H1 (cell line): ENCODE measurements at regions not wholly inside any gene's neighbourhood (a gene's known extent, or its start where the extent isn't known, plus 50 kb on each side); places are given as distances from the start of the nearest gene placed in this dataset.

ENCODE experiments used
- FOSL1 ChIP-seq: IDR thresholded peaks from 2 replicates; pipeline ENCODE4 v1.6.1; 2011; ENCODE audit warnings: mild to moderate bottlenecking, low read depth, low read length, moderate library complexity; ENCODE audit not compliant: insufficient read depth
- GABPA ChIP-seq: IDR thresholded peaks from 2 replicates; pipeline ENCODE4 v1.6.1; 2011; ENCODE audit warnings: mild to moderate bottlenecking, low read length, moderate library complexity, borderline replicate concordance; ENCODE audit not compliant: insufficient read depth
- KDM1A ChIP-seq: fragments of 200-600, 300-600 bp; sonication (generic); IDR thresholded peaks from 2 replicates; pipeline ENCODE4 v1.7.1; 2016; ENCODE audit warnings: mild to moderate bottlenecking, low read length, borderline replicate concordance
- NRF1 ChIP-seq: IDR thresholded peaks from 2 replicates; pipeline ENCODE4 v1.6.1; 2011; ENCODE audit warnings: mild to moderate bottlenecking, low read depth, low read length, improper control_type of control experiment
- TAF1 ChIP-seq: IDR thresholded peaks from 2 replicates; pipeline ENCODE4 v1.6.1; 2011; ENCODE audit warnings: mild to moderate bottlenecking, low read depth, low read length
- TEAD4 ChIP-seq: IDR thresholded peaks from 2 replicates; pipeline ENCODE4 v1.6.1; 2012; ENCODE audit warnings: low read depth, low read length, inconsistent platforms, mixed read lengths
- ZNF274 ChIP-seq: IDR thresholded peaks from 2 replicates; pipeline ENCODE4 v1.7.0; 2012; ENCODE audit warnings: low read length, borderline replicate concordance; ENCODE audit errors: extremely low read depth

DNA sequence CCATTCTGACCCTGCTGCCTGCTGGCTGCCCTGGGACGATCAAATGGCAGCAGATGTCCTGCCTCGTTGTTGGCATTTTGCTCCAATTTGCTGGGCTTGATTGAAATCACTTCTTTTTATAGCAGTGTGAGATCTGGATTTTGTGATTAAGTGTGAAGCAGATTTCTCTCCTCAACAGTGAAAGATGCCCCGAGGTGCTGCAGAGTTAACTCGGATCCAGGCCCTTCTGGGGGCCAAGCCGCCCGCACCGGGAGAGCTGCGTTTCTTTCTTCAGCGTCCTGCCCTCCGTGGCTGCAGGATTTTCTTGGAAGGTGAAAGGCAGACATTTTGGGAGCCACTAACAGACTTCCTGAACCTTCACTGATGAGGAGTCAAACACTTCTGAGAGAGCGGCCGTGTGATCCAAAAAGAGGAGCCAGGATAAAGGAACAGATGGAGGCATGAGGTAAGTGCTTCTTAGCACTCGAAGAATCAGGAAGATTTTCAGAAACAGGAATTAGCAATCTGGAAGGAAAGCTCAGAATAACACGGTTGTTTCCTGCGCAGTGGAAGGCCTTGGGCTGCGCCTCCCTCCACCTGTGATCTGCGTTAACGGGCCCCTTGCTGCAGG lies 139.5 kb upstream of the AFDN start (continued):
- no peak for TF ChIP-seq GABPA
- no peak for TF ChIP-seq FOSL1
- no peak for TF ChIP-seq NRF1
- TF ChIP-seq ZNF274, result no peak
- no peak for TF ChIP-seq KDM1A
- no peak for TF ChIP-seq TEAD4
- no peak for TF ChIP-seq TAF1
- TF ChIP-seq, all 59 proteins: peak for 0
